Heart left ventricle (tissue), 16 donors: ENCODE measurements at regions not wholly inside any gene's neighbourhood (a gene's known extent, or its start where the extent isn't known, plus 50 kb on each side); places are given as distances from the start of the nearest gene placed in this dataset.

Source experiments
- ATAC-seq, 4 donors: fragments of 200-7000 bp; cut with Tn5 transposase; one replicate each; pipeline ENCODE4 v1.9.1; 2020 to 2022; ENCODE audit warnings: moderate library complexity in 4 of 4, mild to moderate bottlenecking in 3 of 4, moderate number of reproducible peaks in 1 of 4
- DNase-seq, 5 donors: peaks; one replicate each; pipeline ENCODE4 v3.0.0-alpha.2; 2020
- H3K27ac ChIP-seq, 12 donors: fragments of 200-600 bp; sonication (generic) in 4 of 12; one replicate each; pipeline versions ENCODE4 v1.5.0 to v1.8.0; 2016 to 2022; ENCODE audit warnings: mild to moderate bottlenecking in 2 of 12
- H3K27me3 ChIP-seq, 9 donors: fragments of 200-600 bp; sonication (generic) in 2 of 9; one replicate each; pipeline versions ENCODE4 v1.5.1 to v1.8.0; 2016 to 2022; ENCODE audit warnings: mild to moderate bottlenecking in 3 of 9
- H3K36me3 ChIP-seq, 9 donors: fragments of 200-600 bp; sonication (generic) in 2 of 9; one replicate each; pipeline versions ENCODE4 v1.5.0 to v1.8.0; 2018 to 2022; ENCODE audit warnings: mild to moderate bottlenecking in 2 of 9
- H3K4me1 ChIP-seq, 12 donors: fragments of 200-600 bp; sonication (generic) in 4 of 12; one replicate each; pipeline versions ENCODE4 v1.5.0 to v1.8.0; 2016 to 2022; ENCODE audit warnings: mild to moderate bottlenecking in 3 of 12
- H3K4me3 ChIP-seq, 12 donors: fragments of 200-600 bp; sonication (generic) in 4 of 12; one replicate each; pipeline versions ENCODE4 v1.5.0 to v1.8.0; 2017 to 2022; ENCODE audit warnings: mild to moderate bottlenecking in 9 of 12, moderate library complexity in 4 of 12
- H3K9me3 ChIP-seq, 12 donors: fragments of 200-600 bp; sonication (generic) in 4 of 12; one replicate each; pipeline versions ENCODE4 v1.5.0 to v1.8.0; 2016 to 2022; ENCODE audit warnings: mild to moderate bottlenecking in 1 of 12
- CTCF ChIP-seq, 12 donors: fragments of 200-600 bp; sonication (generic) in 4 of 12; IDR thresholded peaks; one replicate each; pipeline versions ENCODE4 v1.5.0 to v1.8.0; 2018 to 2022; ENCODE audit warnings: antibody characterized with exemption in 12 of 12, mild to moderate bottlenecking in 5 of 12
- POLR2A ChIP-seq, 2 donors: fragments of 450-650 bp; IDR thresholded peaks; one replicate each; pipeline ENCODE4 v1.6.1; 2017; ENCODE audit warnings: antibody characterized with exemption in 2 of 2, mild to moderate bottlenecking in 2 of 2, moderate library complexity in 2 of 2
- WGBS, 4 donors: extraction: QIAGEN DNeasy Blood & Tissue Kit in 2 of 4; methylation state at CpG; one replicate each; pipeline versions ENCODE4 v1.1.5 to v1.1.7; 2013 to 2018; 5-methylcytosine and 5-hydroxymethylcytosine counted together
- intact Hi-C, 10 donors: fragments of 100-400 bp; cut with DNase I; formaldehyde crosslinking; loops; one replicate each; pipeline versions ENCODE4 v1.11.1 to v1.14.2; 2022
- donor health status: ischemic (EF 13 %, LVEDD 7.1; RV severe dilation, severe dysfunction).
- donor health status: healthy with polysubstance abuse.
- donor health status: DM: no; HTN: yes; CAD: no.
- donor health status: DM: no; HTN: no; CAD: no.
- donor health status: ischemic (EF 25% LVEDD 6.9; RV normal size, moderate dysfunction).
- donor health status: ischemic (EF 25% LVEDD 5.7; RV mildly dilated, moderate dysfunction).
- donor health status: healthy.
- donor health status: DM: yes; HTN: yes; CAD: no.
- donor health status: ischemic (EF 35%, LVEDD 5.7; RV mildly dilated, moderate dysfunction).
- donor health status: nonischemic (EF 11% LVEDD 7.7; RV severe dilation, severe dysfunction).
- donor health status: DM: yes; HTN: yes; CAD: no.
- donor health status: PGD.
- donor health status: ischemic (EF 29% LVEDD 5.4; RV normal size, mild dysfunction).
- donor health status: nonischemic (EF 23%, LVEDD 6.1; RV moderate dilation, normal function).

GRCh38 chr14:97306760-97307246, 509.6 kb downstream of the VRK1 start:
- ATAC-seq: no peak
- Histone ChIP-seq H3K4me1 (no peaks in the 10 kb centered on the region), H3K27ac (no peak overlapping the region), H3K27me3 (no peaks in the 10 kb centered on the region), H3K9me3 (no peaks in the 10 kb centered on the region), H3K36me3 (no peaks in the 10 kb centered on the region), H3K4me3 (no peak overlapping the region)
- TF ChIP-seq POLR2A (IDR thresholded peaks at IDR 0.05) (no peak), CTCF (IDR thresholded peaks at IDR 0.05) (no peak)
- 52 to 70% (median 63%) methylated on average over 4 of the region's 4 CpGs for WGBS, 4 donors
- intact Hi-C loops: no loop called here
- no peak for DNase-seq

GRCh38 chr14:97311411-97311810, 514.2 kb downstream of the VRK1 start:
- H3K27me3 ChIP-seq: no peaks in the 10 kb centered on the region
- TF ChIP-seq POLR2A (IDR thresholded peaks at IDR 0.05) (no peak), CTCF (IDR thresholded peaks at IDR 0.05) (no peak)
- intact Hi-C loops: no loop called here
- no peak for DNase-seq
- no peaks in the 10 kb centered on the region for H3K4me1 ChIP-seq
- H3K4me3 ChIP-seq: no peak overlapping the region
- peaks cover 0 to 16% (median 5%) of the 10 kb centered on the region in 12 donors for H3K9me3 ChIP-seq
- no peak overlapping the region for H3K27ac ChIP-seq
- no peaks in the 10 kb centered on the region for H3K36me3 ChIP-seq
- no peak for ATAC-seq
- 81 to 88% (median 84%) methylated on average over 3 of the region's 3 CpGs for WGBS, 4 donors

- no peaks in the 10 kb centered on the region for H3K36me3 ChIP-seq
- H3K27me3 ChIP-seq: no peaks in the 10 kb centered on the region
- TF ChIP-seq POLR2A (IDR thresholded peaks at IDR 0.05) (no peak), CTCF (IDR thresholded peaks at IDR 0.05) (no peak)
- H3K4me3 ChIP-seq: no peak overlapping the region
- ATAC-seq: no peak
- intact Hi-C loops: no loop called here
- H3K27ac ChIP-seq: no peak overlapping the region
- no peak for DNase-seq
- no peaks in the 10 kb centered on the region for H3K4me1 ChIP-seq
- peaks cover 0 to 16% (median 5%) of the 10 kb centered on the region in 12 donors for H3K9me3 ChIP-seq
These were observed 515.7 kb downstream of the VRK1 start for GRCh38 chr14:97312910-97313309.

GRCh38 chr14:97315790-97316189, 518.6 kb downstream of the VRK1 start:
- intact Hi-C loops: no loop called here
- Histone ChIP-seq H3K36me3 (no peaks in the 10 kb centered on the region), H3K4me3 (no peak overlapping the region), H3K4me1 (no peaks in the 10 kb centered on the region), H3K9me3 (peaks cover 0 to 16% (median 5%) of the 10 kb centered on the region in 12 donors), H3K27ac (no peak overlapping the region), H3K27me3 (no peaks in the 10 kb centered on the region)
- no peak for ATAC-seq
- WGBS, 4 donors: 50 to 58% (median 55%) methylated on average over 5 of the region's 5 CpGs
- DNase-seq: no peak
- TF ChIP-seq CTCF (IDR thresholded peaks at IDR 0.05) (no peak), POLR2A (IDR thresholded peaks at IDR 0.05) (no peak)
